Liver (tissue), 7 donors: ENCODE measurements at regions not wholly inside any gene's neighbourhood (a gene's known extent, or its start where the extent isn't known, plus 50 kb on each side); places are given as distances from the start of the nearest gene placed in this dataset.
A peak's percentile ranks its signal among the peaks of the same experiment; 100 is the strongest.

ENCODE experiments used
- DNase-seq: peaks from one replicate; pipeline ENCODE4 v3.0.0-alpha.2; 2017; ENCODE audit warnings: low spot score
- H3K27ac ChIP-seq, 2 donors: one replicate each; pipeline ENCODE4 v1.7.0; 2013; ENCODE audit warnings: inconsistent platforms in 2 of 2, low read length in 2 of 2, control low read depth in 1 of 2, low read depth in 1 of 2, mild to moderate bottlenecking in 1 of 2
- H3K27me3 ChIP-seq, 4 donors: one replicate each; pipeline versions ENCODE4 v1.6.1 to v1.7.0; 2013; ENCODE audit warnings: low read length in 3 of 4, inconsistent platforms in 1 of 4, mild to moderate bottlenecking in 1 of 4, moderate library complexity in 1 of 4; ENCODE audit not compliant: control insufficient read depth in 4 of 4, insufficient read depth in 4 of 4
- H3K36me3 ChIP-seq, 4 donors: one replicate each; pipeline versions ENCODE4 v1.6.1 to v1.7.0; 2013; ENCODE audit warnings: low read length in 3 of 4, mild to moderate bottlenecking in 3 of 4, low read depth in 1 of 4, moderate library complexity in 1 of 4; ENCODE audit not compliant: control insufficient read depth in 4 of 4, insufficient read depth in 3 of 4
- H3K4me1 ChIP-seq, 4 donors: one replicate each; pipeline versions ENCODE4 v1.6.1 to v1.7.0; 2013; ENCODE audit warnings: low read length in 3 of 4, mild to moderate bottlenecking in 3 of 4, moderate library complexity in 1 of 4; ENCODE audit not compliant: control insufficient read depth in 4 of 4, insufficient read depth in 4 of 4
- H3K4me3 ChIP-seq, 3 donors: one replicate each; pipeline versions ENCODE4 v1.6.1 to v1.7.0; 2013; ENCODE audit warnings: low read length in 3 of 3, control low read depth in 1 of 3, low read depth in 1 of 3, mild to moderate bottlenecking in 1 of 3
- H3K9ac ChIP-seq, 2 donors: one replicate each; pipeline ENCODE4 v1.7.0; 2013; ENCODE audit warnings: low read length in 2 of 2, mild to moderate bottlenecking in 2 of 2, moderate library complexity in 2 of 2, control low read depth in 1 of 2, low read depth in 1 of 2
- H3K9me3 ChIP-seq, 4 donors: one replicate each; pipeline versions ENCODE4 v1.6.1 to v1.7.0; 2013; ENCODE audit warnings: low read length in 3 of 4; ENCODE audit not compliant: control insufficient read depth in 4 of 4
- ATF3 ChIP-seq: IDR thresholded peaks from 2 replicates; pipeline ENCODE4 v1.6.1; 2016; ENCODE audit warnings: antibody characterized with exemption
- EGR1 ChIP-seq, 2 donors: IDR thresholded peaks; 2 replicates each; pipeline ENCODE4 v1.6.1; 2016 to 2018; ENCODE audit warnings: antibody characterized with exemption in 2 of 2, low read depth in 2 of 2
- FOXA1 ChIP-seq: IDR thresholded peaks from 2 replicates; pipeline ENCODE4 v1.6.1; 2016; ENCODE audit warnings: antibody characterized with exemption
- FOXA2 ChIP-seq: IDR thresholded peaks from 2 replicates; pipeline ENCODE4 v1.6.1; 2016; ENCODE audit warnings: antibody characterized with exemption
- GABPA ChIP-seq, 2 donors: IDR thresholded peaks in 1 of 2; conservative IDR thresholded peaks in 1 of 2; 2 replicates each; pipeline ENCODE4 v1.6.1; 2016; ENCODE audit warnings: antibody characterized with exemption in 2 of 2, mild to moderate bottlenecking in 1 of 2, moderate library complexity in 1 of 2
- HNF4A ChIP-seq, 2 donors: conservative IDR thresholded peaks; 2 replicates each; pipeline ENCODE4 v1.6.1; 2016; ENCODE audit warnings: antibody characterized with exemption in 2 of 2, mild to moderate bottlenecking in 2 of 2
- HNF4G ChIP-seq: IDR thresholded peaks from 2 replicates; pipeline ENCODE4 v1.6.1; 2016; ENCODE audit warnings: antibody characterized with exemption
- JUND ChIP-seq, 2 donors: IDR thresholded peaks; 2 replicates each; pipeline ENCODE4 v1.6.1; 2016; ENCODE audit warnings: antibody characterized with exemption in 2 of 2
- MAX ChIP-seq: IDR thresholded peaks from 2 replicates; pipeline ENCODE4 v1.6.1; 2016; ENCODE audit warnings: antibody characterized with exemption
- NR2F2 ChIP-seq: IDR thresholded peaks from 2 replicates; pipeline ENCODE4 v1.6.1; 2016; ENCODE audit warnings: antibody characterized with exemption
- RAD21 ChIP-seq, 2 donors: IDR thresholded peaks; 2 replicates each; pipeline ENCODE4 v1.6.1; 2016; ENCODE audit warnings: antibody characterized with exemption in 2 of 2, mild to moderate bottlenecking in 2 of 2
- REST ChIP-seq: IDR thresholded peaks from 2 replicates; pipeline ENCODE4 v1.6.1; 2016; ENCODE audit warnings: antibody characterized with exemption, mild to moderate bottlenecking
- RXRA ChIP-seq, 2 donors: IDR thresholded peaks; 2 replicates each; pipeline ENCODE4 v1.6.1; 2017 to 2018; ENCODE audit warnings: antibody characterized with exemption in 2 of 2, mild to moderate bottlenecking in 1 of 2
- SP1 ChIP-seq: IDR thresholded peaks from 2 replicates; pipeline ENCODE4 v1.6.1; 2018; ENCODE audit warnings: antibody characterized with exemption, mild to moderate bottlenecking
- TAF1 ChIP-seq: conservative IDR thresholded peaks from 2 replicates; pipeline ENCODE4 v1.6.1; 2016; ENCODE audit warnings: antibody characterized with exemption, mild to moderate bottlenecking
- YY1 ChIP-seq: IDR thresholded peaks from 2 replicates; pipeline ENCODE4 v1.6.1; 2016; ENCODE audit warnings: antibody characterized with exemption, mild to moderate bottlenecking
- ZBTB33 ChIP-seq: IDR thresholded peaks from 2 replicates; pipeline ENCODE4 v1.6.1; 2016; ENCODE audit warnings: antibody characterized with exemption
- WGBS: extraction: QIAGEN DNeasy Blood & Tissue Kit; methylation state at CpG from one replicate; pipeline ENCODE4 v1.1.7; 2013; 5-methylcytosine and 5-hydroxymethylcytosine counted together
- donor health status: healthy.
- donor health status: healthy.
- donor health status: healthy.
- donor health status: healthy.

- H3K27ac ChIP-seq: no peak overlapping the region
- 85% methylated on average over 3 of the region's 3 CpGs for WGBS
- H3K27me3 ChIP-seq: no peaks in the 10 kb centered on the region
- H3K9ac ChIP-seq: no peak overlapping the region
- no peak overlapping the region for H3K4me3 ChIP-seq
- TF ChIP-seq MAX (no peak), REST (no peak), JUND (IDR thresholded peaks at IDR 0.05) (no peak), HNF4A (conservative IDR thresholded peaks at IDR 0.05) (no peak), ATF3 (no peak), FOXA1 (no peak), EGR1 (IDR thresholded peaks at IDR 0.05; ENCODE audit: low read depth in 2 of 2) (no peak), GABPA (IDR thresholded peaks at IDR 0.05 in 1 of 2, conservative IDR thresholded peaks at IDR 0.05 in 1 of 2) (no peak), TAF1 (no peak), ZBTB33 (no peak)
- H3K36me3 ChIP-seq: no peaks in the 10 kb centered on the region
- no peaks in the 10 kb centered on the region for H3K9me3 ChIP-seq
- peaks cover 0 to 5% (median 2%) of the 10 kb centered on the region in 4 donors for H3K4me1 ChIP-seq
- no peak for DNase-seq
These were observed 211.0 kb downstream of the WDR11 start for GRCh38 chr10:121062115-121062514.

GRCh38 chr10:121063744-121064143 lies 212.6 kb downstream of the WDR11 start:
- WGBS: 18% methylated on average over 8 of the region's 8 CpGs
- no peak for DNase-seq

More at GRCh38 chr10:121063744-121064143, 212.6 kb downstream of the WDR11 start:
- Histone ChIP-seq H3K9ac (no peak overlapping the region), H3K36me3 (no peaks in the 10 kb centered on the region), H3K4me3 (no peak overlapping the region), H3K27ac (no peak overlapping the region), H3K4me1 (peaks cover 0 to 5% (median 2%) of the 10 kb centered on the region in 4 donors), H3K27me3 (no peaks in the 10 kb centered on the region), H3K9me3 (no peaks in the 10 kb centered on the region)
- TF ChIP-seq HNF4A (conservative IDR thresholded peaks at IDR 0.05) (peak; percentile 77), SP1 (peak; percentile 22), MAX (no peak), EGR1 (IDR thresholded peaks at IDR 0.05; ENCODE audit: low read depth in 2 of 2) (no peak), RXRA (IDR thresholded peaks at IDR 0.05) (peak; percentile 13 to 34), ZBTB33 (no peak), YY1 (no peak), JUND (IDR thresholded peaks at IDR 0.05) (no peak), RAD21 (IDR thresholded peaks at IDR 0.05) (peak; percentile 11 to 55), HNF4G (peak; percentile 57), TAF1 (no peak), GABPA (IDR thresholded peaks at IDR 0.05 in 1 of 2, conservative IDR thresholded peaks at IDR 0.05 in 1 of 2) (no peak), FOXA1 (peak; percentile 56), NR2F2 (peak; percentile 92), ATF3 (peak; percentile 40), FOXA2 (peak; percentile 90), REST (peak; percentile 75)
